HepG2 (cell line): ENCODE measurements at regions not wholly inside any gene's neighbourhood (a gene's known extent, or its start where the extent isn't known, plus 50 kb on each side); places are given as distances from the start of the nearest gene placed in this dataset.
A peak's percentile ranks its signal among the peaks of the same experiment; 100 is the strongest.

ENCODE experiments used
- ATAC-seq: fragments of 200-7000 bp; cut with Tn5 transposase; 3 replicates; pipeline ENCODE4 v1.9.1; 2020; ENCODE audit warnings: mild to moderate bottlenecking, moderate library complexity
- BruUV-seq: library from RNA; stranded (reverse); fragments of 400-500 nt; replicated peaks from 2 replicates; lab custom pipeline; 2021; lab: Mats Ljungman, UMichigan
- CTCF ChIA-PET: fragments of 300-600 bp; formaldehyde crosslinking; extraction: SDS; loops from one replicate; lab custom pipeline; 2021; ENCODE audit warnings: low total read pairs, inconsistent platforms, low intra/inter-chr PET ratio; lab: Yijun Ruan, JAX
- POLR2A ChIA-PET: fragments of 350-600 bp; sonication (Branson Sonifier 250); formaldehyde crosslinking; loops from one replicate; lab custom pipeline; 2020; ENCODE audit warnings: antibody characterized with exemption, inconsistent platforms; lab: Yijun Ruan, JAX
- DNase-seq: peaks from one replicate; pipeline ENCODE4 v3.0.0-alpha.2; 2015; ENCODE audit warnings: low spot score
- FAIRE-seq: peaks from 3 replicates; lab custom pipeline; 2011; peaks lifted over from hg19 to GRCh38; lab: Jason Lieb, UNC
- H2AFZ ChIP-seq: one replicate; pipeline ENCODE4 v1.6.1; 2011; ENCODE audit warnings: low read length, inconsistent platforms
- H3K27ac ChIP-seq: fragments of 300-600 bp; 3 replicates; pipeline ENCODE4 v1.8.0; 2011; ENCODE audit warnings: mixed run types, mild to moderate bottlenecking, mixed read lengths, low read length, inconsistent platforms; ENCODE audit not compliant: insufficient read depth; ENCODE audit errors: extremely low read length
- H3K27me3 ChIP-seq, 2 experiments: fragments of 200-600 bp in 1 of 2; 2 replicates in 1 of 2; 3 replicates in 1 of 2; pipeline versions ENCODE4 v1.6.0 to v1.8.0; 2011; ENCODE audit warnings: low read length in 2 of 2, mild to moderate bottlenecking in 2 of 2, moderate library complexity in 2 of 2, inconsistent platforms in 1 of 2; ENCODE audit not compliant: insufficient read depth in 2 of 2, control insufficient read depth in 1 of 2
- H3K36me3 ChIP-seq, 2 experiments: fragments of 200-600 bp in 1 of 2; replicated peaks in 1 of 2; 2 replicates in 1 of 2; 3 replicates in 1 of 2; pipeline versions ENCODE4 v1.5.1 to v1.8.0; 2011; ENCODE audit warnings: low read length in 2 of 2, inconsistent platforms in 1 of 2; ENCODE audit not compliant: insufficient read depth in 2 of 2, control insufficient read depth in 1 of 2
- H3K4me1 ChIP-seq: 2 replicates; pipeline ENCODE4 v1.5.1; 2012; ENCODE audit warnings: low read length, inconsistent platforms; ENCODE audit not compliant: insufficient read depth
- H3K4me2 ChIP-seq: 2 replicates; pipeline ENCODE4 v1.6.0; 2011; ENCODE audit warnings: low read depth, low read length, inconsistent platforms
- H3K4me3 ChIP-seq, 3 experiments: fragments of 200-600 bp in 1 of 3; sonication (generic), shearing (Covaris generic) in 1 of 3; replicated peaks in 1 of 3; 2 replicates each; pipeline ENCODE4 v1.5.1; 2011 to 2016; ENCODE audit warnings: low read length in 3 of 3, inconsistent platforms in 2 of 3, low read depth in 2 of 3, mild to moderate bottlenecking in 2 of 3, control low read depth in 1 of 3, mixed read lengths in 1 of 3; ENCODE audit not compliant: insufficient read depth in 1 of 3
- H3K79me2 ChIP-seq: one replicate; pipeline ENCODE4 v1.6.1; 2011; ENCODE audit warnings: low read length, inconsistent platforms; ENCODE audit not compliant: insufficient read depth
- H3K9ac ChIP-seq: 2 replicates; pipeline ENCODE4 v1.6.0; 2011; ENCODE audit warnings: mild to moderate bottlenecking, low read depth, low read length, inconsistent platforms; ENCODE audit not compliant: insufficient read depth
- H3K9me3 ChIP-seq: 2 replicates; pipeline ENCODE4 v1.5.1; 2012; ENCODE audit warnings: mild to moderate bottlenecking, low read length
- H4K20me1 ChIP-seq: 2 replicates; pipeline ENCODE4 v1.6.0; 2011; ENCODE audit warnings: inconsistent platforms, mild to moderate bottlenecking, low read length, moderate library complexity; ENCODE audit not compliant: insufficient read depth
- MAFF ChIP-seq: IDR thresholded peaks from 2 replicates; pipeline ENCODE4 v1.6.1; 2011; ENCODE audit warnings: low read depth, low read length, improper control_type of control experiment
- MAFK ChIP-seq, 2 experiments: IDR thresholded peaks in 1 of 2; conservative IDR thresholded peaks in 1 of 2; 2 replicates each; pipeline ENCODE4 v1.6.1; 2011; ENCODE audit warnings: improper control_type of control experiment in 2 of 2, low read length in 2 of 2
- NFRKB ChIP-seq: fragments of 450-650 bp; IDR thresholded peaks from 2 replicates; pipeline ENCODE4 v1.6.1; 2017
- ZC3H4 ChIP-seq: sonication (generic); formaldehyde crosslinking; IDR thresholded peaks from 2 replicates; pipeline ENCODE4 v1.4.0; 2020; ENCODE audit warnings: missing genetic modification reagents, borderline replicate concordance
- ZSCAN30 ChIP-seq: sonication (generic); formaldehyde crosslinking; IDR thresholded peaks from 2 replicates; pipeline ENCODE4 v1.5.0; 2020; ENCODE audit warnings: mild to moderate bottlenecking, missing genetic modification reagents
- ZSCAN9 ChIP-seq: IDR thresholded peaks from 2 replicates; pipeline ENCODE4 v1.6.1; 2016; ENCODE audit warnings: borderline replicate concordance
- WGBS: methylation state at CpG from one replicate; pipeline ENCODE4 v1.1.6; 2017; ENCODE audit warnings: low lambda C conversion rate; 5-methylcytosine and 5-hydroxymethylcytosine counted together
- in situ Hi-C: cut with HindIII; loops from 2 replicates; pipeline ENCODE4 v1.10.0; 2017; ENCODE audit warnings: low pct_unique_long_range_greater_than_20kb; ENCODE audit not compliant: extremely low pct_ligation_motif_present
- intact Hi-C: fragments of 100-400 bp; cut with micrococcal nuclease; formaldehyde crosslinking; loops from one replicate; pipeline ENCODE4 v1.10.0; 2022; ENCODE audit not compliant: unreplicated experiment
- TF ChIP-seq, protein P1 (sequence below): sonication (generic); formaldehyde crosslinking; IDR thresholded peaks from 2 replicates; pipeline ENCODE4 v1.4.0; 2020; ENCODE audit warnings: mild to moderate bottlenecking, missing genetic modification reagents
- TF ChIP-seq, protein P2 (sequence below): sonication (generic); formaldehyde crosslinking; IDR thresholded peaks from 2 replicates; pipeline ENCODE4 v1.8.1; 2023; ENCODE audit warnings: mild to moderate bottlenecking, moderate library complexity, missing genetic modification reagents

DNA sequence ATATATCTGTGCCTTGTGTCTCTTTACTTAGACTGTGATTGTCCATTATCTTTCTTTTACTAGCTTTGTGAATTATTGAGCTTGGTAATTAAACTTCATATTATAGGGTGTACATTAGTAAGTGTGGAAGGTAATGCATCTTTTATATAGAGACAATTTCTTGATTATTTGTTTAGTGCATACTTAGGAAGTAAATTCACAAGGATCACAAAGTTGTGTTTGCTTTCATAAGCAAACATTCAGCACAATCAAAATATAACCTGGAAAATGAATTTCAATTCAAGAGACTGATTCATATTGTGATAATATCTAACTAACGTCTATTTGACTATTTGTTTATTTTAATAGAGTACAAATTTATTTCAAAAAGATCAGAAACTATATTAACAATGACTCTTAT, 749.9 kb upstream of the NUDT12 start (continued):
- TF ChIP-seq ZC3H4, result no peak

DNA sequence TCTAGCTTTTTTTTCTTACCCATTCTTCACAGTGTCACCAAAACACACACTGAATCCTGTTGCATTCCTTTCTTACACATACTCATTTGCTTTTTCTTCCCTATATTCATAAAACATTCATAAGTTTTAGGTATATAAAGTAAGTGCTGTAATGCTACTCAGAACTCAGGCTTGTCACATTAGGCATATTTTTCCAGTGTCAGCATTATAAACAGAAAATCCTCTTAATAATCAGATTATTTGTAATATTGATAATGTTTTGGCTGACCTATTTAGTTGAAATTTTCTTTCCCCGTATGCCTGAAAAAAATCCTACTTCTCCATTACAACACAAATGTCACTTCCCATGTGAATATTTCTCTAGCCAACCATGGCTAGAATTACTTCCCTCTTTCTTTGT, 743.0 kb upstream of the NUDT12 start:
- FAIRE-seq, result no peak
- CTCF ChIA-PET, result no interaction called here
- Histone ChIP-seq H3K9me3 (no peaks in the 10 kb centered on the region), H3K79me2 (no peaks in the 10 kb centered on the region), H3K4me1 (peaks cover 8% of the 10 kb centered on the region; the same call in 1 of the 2 replicates), H4K20me1 (no peaks in the 10 kb centered on the region), H3K9ac (no peak overlapping the region), H3K4me2 (no peak overlapping the region), H3K4me3 (no peak overlapping the region), H3K27me3 (no peaks in the 10 kb centered on the region), H3K27ac (no peak overlapping the region), H2AFZ (no peak overlapping the region), H3K36me3 (no peaks in the 10 kb centered on the region)
- DNase-seq, result no peak
- no peak for ATAC-seq
- POLR2A ChIA-PET, result no interaction called here
- WGBS, result 54% methylated on average over 1 of the region's 1 CpG
- BruUV-seq, result no TSS peak
- intact Hi-C loops, result no loop called here
- TF ChIP-seq MAFK (conservative IDR thresholded peaks at IDR 0.05 in 1 of 2, IDR thresholded peaks at IDR 0.05 in 1 of 2; ENCODE audit: low read length in 2 of 2), result peak; percentile 24 to 61; a peak in 2 of 4 replicates
- TF ChIP-seq MAFF, result peak; percentile 42
- TF ChIP-seq NFRKB, result no peak
- in situ Hi-C loops, result no loop called here

DNA sequence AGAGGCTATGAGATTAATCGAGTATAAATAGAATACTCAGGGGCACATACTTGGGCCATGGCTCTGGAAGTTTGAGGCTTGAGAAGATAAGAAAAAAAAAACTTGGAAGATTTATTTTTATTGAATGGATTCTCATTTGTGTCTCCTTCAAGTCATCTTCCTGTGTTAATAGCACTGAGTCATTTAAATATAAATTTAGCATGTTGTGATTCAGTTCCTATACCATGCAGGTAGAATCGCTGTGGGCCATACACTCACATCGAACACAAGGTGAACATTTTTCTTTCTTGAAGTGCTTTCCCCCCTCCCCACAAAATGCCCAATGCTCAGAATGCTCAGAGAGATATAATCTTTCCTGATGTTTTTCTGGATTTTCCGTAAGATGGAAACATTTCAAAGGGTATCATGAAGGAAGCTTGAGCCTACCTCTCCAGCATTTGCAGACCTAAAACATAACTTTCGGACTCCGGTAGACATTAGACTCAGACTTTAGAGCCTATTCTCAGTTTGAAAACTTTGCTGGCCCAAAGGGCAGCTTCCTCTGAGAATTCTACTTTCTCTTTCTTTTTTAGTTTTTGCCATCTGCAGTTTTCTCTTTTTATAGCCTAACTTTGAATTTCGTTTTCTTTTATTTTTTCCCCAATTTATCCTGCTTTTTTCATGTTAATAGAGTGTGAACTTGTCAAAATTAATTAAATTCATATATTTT, 737.6 kb upstream of the NUDT12 start:
- H3K9me3 ChIP-seq, result no peaks in the 10 kb centered on the region
- ChIA-PET POLR2A (no interaction called here), CTCF (no interaction called here)
- no peak overlapping the region for H3K4me3 ChIP-seq
- TF ChIP-seq ZSCAN30 (no peak), ZSCAN9 (CRISPR knock-in tag) (no peak)
- TF ChIP-seq, protein P1, sequence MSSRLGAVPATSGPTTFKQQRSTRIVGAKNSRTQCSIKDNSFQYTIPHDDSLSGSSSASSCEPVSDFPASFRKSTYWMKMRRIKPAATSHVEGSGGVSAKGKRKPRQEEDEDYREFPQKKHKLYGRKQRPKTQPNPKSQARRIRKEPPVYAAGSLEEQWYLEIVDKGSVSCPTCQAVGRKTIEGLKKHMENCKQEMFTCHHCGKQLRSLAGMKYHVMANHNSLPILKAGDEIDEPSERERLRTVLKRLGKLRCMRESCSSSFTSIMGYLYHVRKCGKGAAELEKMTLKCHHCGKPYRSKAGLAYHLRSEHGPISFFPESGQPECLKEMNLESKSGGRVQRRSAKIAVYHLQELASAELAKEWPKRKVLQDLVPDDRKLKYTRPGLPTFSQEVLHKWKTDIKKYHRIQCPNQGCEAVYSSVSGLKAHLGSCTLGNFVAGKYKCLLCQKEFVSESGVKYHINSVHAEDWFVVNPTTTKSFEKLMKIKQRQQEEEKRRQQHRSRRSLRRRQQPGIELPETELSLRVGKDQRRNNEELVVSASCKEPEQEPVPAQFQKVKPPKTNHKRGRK (CRISPR knock-in tag), result no peak
- TF ChIP-seq, protein P2, sequence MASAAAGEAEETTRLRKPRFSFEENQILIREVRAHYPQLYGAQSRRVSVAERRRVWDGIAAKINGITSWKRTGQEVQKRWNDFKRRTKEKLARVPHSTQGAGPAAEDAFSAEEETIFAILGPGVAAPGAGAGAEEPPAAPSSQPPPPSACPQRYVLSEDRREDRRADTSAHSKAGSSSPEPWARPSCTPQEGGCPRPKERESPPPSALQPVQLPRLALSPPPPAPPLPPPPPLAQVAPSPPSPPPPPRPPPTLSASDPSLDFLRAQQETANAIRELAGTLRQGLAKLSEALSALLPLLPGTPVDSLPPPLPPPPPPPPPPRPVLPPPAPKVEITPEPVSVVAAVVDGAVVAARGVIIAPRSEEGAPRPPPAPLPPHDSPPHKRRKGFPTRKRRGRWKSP (CRISPR knock-in tag), result no peak
- intact Hi-C loops, result no loop called here
- H2AFZ ChIP-seq, result no peak overlapping the region
- no peaks in the 10 kb centered on the region for H3K36me3 ChIP-seq
- no peaks in the 10 kb centered on the region for H3K79me2 ChIP-seq
- no peaks in the 10 kb centered on the region for H3K27me3 ChIP-seq
- no TSS peak for BruUV-seq
- WGBS, result 54% methylated on average over 7 of the region's 7 CpGs
- H3K9ac ChIP-seq, result no peak overlapping the region
- no peaks in the 10 kb centered on the region for H4K20me1 ChIP-seq
- FAIRE-seq (no peak), DNase-seq (no peak), ATAC-seq (no peak)
- in situ Hi-C loops, result no loop called here
- H3K4me1 ChIP-seq, result peaks cover 8% of the 10 kb centered on the region; the same call in 1 of the 2 replicates
- no peak overlapping the region for H3K4me2 ChIP-seq
- no peak overlapping the region for H3K27ac ChIP-seq
